GM18508 (cell line): ENCODE measurements at regions not wholly inside any gene's neighbourhood (a gene's known extent, or its start where the extent isn't known, plus 50 kb on each side); places are given as distances from the start of the nearest gene placed in this dataset.
"Not testable (repeated sequence)": the region's sequence is repeated elsewhere in the genome, so short reads cannot be mapped to it uniquely, and the experiment has no call there.

Experiments used
- ATAC-seq: cut with Tn5 transposase; IDR thresholded peaks from one replicate; pipeline ENCODE4 v1.9.1; 2021; ENCODE audit warnings: moderate number of reproducible peaks; ENCODE audit not compliant: insufficient read depth, unreplicated experiment

DNA sequence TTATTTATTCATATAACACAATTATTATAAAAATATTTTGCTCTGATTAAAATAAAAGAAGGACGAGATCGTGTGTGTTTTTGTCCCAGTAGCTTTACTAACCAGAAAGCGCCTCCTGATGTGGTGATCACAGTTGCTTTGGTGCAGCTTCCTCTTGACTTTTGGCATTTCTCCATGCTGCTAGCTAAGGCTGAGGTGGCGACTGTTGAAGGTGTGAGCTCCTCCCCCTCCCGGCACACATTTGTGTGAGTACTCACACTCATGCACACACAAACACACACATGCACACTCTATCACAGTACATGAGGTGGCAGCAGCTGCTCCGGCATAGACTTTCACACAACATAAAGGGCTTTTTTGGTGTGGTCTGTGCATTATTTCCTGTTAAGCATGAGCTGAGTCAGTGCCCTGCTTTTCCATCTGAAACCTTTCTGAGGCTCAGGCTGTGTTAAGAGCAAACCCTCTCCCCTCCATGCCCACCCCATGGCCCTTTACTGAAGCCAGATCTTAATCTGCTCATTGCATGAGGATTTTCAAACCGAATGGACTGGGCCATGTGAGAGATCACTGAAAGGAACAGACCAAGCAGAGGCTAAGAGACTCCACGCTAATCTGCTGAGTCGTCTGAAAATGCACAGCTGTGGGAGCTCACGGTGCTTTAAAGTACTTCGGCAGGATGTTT, 53.3 kb downstream of the FOXD4L1 start:
- ATAC-seq, result peak; percentile 66

- ATAC-seq, result not testable (repeated sequence)
These were observed 61.4 kb downstream of the FOXD4L1 start for GRCh38 chr2:113559820-113560219.

DNA sequence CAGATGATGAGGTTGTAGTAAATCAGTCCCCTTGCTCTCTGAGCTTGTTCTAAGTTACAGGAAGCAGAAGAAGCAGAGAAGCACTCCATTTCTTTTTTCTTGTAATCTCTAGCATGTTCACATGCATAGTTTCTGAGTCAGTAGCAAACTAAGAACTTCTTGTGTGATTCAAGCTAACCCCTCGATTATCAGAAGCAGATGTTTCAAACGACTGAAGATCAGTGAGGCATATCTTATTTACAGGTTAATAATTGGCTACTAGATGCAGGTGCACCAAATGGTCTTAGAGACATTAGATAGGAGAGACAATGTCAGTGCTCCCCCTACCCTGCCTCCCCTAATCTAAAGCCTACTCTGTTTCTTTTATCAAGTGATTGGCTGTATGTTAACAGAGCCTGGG, 64.2 kb downstream of the FOXD4L1 start:
- peak; percentile 83 for ATAC-seq

DNA sequence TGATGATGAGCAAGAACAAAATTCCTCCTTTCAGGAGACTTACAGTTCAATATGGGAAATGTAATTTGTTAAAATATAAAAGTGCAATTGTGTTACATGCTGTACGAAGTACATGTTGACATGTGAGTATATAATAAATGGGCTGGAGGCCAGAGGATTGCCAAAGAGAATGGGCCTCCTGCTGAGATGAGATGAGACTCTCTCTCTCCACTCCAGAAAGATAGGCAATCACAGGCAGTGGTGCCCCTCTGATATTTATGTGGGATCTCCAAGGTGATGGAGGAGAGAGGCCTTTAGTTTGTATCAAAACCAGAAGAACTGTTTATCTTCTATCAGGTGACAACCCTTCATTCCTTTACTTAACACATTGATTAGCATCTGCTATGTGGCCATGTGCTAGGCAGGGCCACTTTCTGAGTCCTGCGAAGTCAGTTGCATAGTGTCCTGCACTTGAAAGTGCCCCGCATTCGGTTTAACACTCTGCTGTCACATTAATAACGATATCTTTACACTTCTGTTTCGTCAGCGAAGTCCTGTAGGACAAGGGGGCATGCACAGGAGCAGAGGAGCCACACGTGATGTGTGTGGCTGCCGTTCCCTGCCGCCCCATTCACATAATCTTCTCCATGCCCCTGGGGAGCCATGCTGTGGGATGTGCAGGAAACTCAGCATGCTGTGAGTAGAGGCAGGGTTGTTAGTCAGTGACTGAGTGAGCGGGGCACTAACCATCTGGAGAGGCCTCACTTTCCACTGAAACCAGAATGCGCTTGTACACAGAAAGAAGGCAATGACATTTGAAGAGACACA, 60.2 kb upstream of the RABL2A start:
- not testable (repeated sequence) for ATAC-seq

GRCh38 chr2:113567481-113567849, 59.6 kb upstream of the RABL2A start:
- not testable (repeated sequence) for ATAC-seq

GRCh38 chr2:113568231-113568630, 58.8 kb upstream of the RABL2A start:
- ATAC-seq, result not testable (repeated sequence)

DNA sequence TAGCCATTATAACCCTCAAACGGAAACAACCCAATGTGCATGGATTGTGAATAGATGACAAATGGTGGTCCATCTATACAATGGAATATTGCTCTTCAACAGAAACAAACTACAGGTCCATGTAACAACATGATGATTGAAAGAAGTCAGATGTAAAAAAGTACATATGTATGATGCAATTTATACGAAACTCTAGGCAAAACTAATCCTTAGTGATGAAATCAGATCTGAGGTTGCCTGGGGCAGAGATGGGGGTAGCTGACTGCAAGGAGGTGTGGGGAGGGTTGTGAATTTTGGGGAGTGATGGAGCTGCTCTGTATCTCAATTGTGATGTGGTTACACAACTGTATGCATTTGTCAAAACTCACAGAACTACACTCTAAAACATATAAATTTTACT, 57.0 kb upstream of the RABL2A start:
- ATAC-seq, result not testable (repeated sequence)

DNA sequence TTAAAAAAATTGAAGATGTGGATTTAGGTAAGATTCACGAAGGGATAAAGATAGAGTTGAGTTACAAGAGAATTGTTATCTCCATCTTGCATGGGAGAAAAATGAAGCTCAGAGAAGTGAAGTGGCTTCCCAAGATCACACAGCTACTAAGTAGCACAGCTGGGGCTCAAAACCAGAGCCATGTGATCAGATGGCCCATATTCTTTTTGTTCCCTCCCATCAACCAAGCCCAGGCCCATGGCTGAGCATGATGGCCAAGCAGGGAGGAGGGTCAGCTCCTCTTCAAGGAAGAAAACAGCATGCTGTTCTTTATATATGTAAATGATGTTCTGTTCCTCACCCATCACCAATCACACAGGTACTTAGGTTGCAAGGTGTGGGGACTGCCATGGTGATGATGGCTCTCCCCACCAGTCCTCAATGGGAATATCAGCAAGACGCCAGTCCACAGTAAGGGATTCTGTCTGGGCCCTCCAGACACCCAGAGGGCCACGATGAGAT, 56.5 kb upstream of the RABL2A start:
- not testable (repeated sequence) for ATAC-seq

GRCh38 chr2:113571482-113572068, 55.5 kb upstream of the RABL2A start:
- not testable (repeated sequence) for ATAC-seq

- not testable (repeated sequence) for ATAC-seq
These were observed 51.3 kb upstream of the RABL2A start for GRCh38 chr2:113575721-113576120.

GRCh38 chr2:113576353-113576752, 50.7 kb upstream of the RABL2A start:
- not testable (repeated sequence) for ATAC-seq
